ENCODE measurements at regions not wholly inside any gene's neighbourhood (a gene's known extent, or its start where the extent isn't known, plus 50 kb on each side); places are given as distances from the start of the nearest gene placed in this dataset.
"Not testable (repeated sequence)": the region's sequence is repeated elsewhere in the genome, so short reads cannot be mapped to it uniquely, and the experiment has no call there.

GRCh38 chr13:79645569-79645968 lies 164.6 kb downstream of the NDFIP2 start:
- no peak for DNase-seq

- DNase-seq = no peak
Measured at GRCh38 chr13:79642596-79642995, 161.6 kb downstream of the NDFIP2 start.

- DNase-seq = no peak
Measured at GRCh38 chr13:79637133-79637763, 156.3 kb downstream of the NDFIP2 start.

DNA sequence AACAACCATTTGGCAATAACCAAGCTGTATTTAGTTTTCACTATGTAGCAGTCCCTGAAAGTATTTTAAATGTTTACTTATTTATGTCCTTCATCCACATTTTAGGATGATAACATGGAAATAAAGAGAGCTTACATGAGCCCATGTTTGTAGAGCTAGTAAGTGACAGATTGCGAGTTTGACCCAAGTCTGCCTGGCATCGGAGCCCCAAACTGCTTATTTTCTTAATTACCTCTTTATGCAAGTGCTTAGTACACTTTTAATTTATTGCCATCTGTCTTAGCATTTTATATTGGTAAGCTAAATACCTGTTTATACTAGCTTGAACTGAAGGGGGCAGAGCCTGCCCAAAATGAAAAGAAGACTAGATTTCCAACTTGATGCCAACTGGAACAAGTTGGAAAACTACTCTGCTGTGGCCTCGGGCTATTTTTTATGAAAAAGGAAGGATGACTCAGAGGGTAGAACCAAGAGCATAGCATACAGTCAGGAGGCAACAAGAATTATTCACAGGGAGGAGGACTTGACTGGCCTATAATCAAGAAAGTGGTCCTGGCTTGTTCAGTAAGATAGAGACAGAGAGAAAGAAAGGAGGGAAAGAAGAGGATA lies 150.2 kb downstream of the NDFIP2 start:
- DNase-seq = peak; percentile 8 to 37

GRCh38 chr13:79628463-79628862 lies 147.5 kb downstream of the NDFIP2 start:
- DNase-seq = no peak

- no peak for DNase-seq
Measured at GRCh38 chr13:79626924-79627323, 146.0 kb downstream of the NDFIP2 start.

DNA sequence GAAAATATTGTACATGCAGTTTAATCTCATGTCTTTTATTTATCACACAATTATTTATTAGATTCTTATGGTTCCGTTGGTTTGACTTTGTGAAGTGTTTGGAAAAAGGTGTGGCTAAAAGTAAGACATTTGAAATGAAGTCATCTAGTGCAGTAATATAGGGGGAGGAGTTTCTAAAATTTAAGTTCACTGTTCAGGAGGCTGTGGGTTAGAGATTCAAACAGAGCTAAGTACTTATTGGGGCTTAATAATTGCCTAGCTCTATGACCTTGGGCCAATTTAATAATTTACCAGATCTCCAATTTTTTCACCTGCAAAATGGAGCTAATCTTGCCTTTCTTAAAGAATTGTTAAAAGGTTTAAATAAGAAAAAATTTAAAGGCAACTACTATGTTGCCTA lies 144.6 kb downstream of the NDFIP2 start:
- DNase-seq = no peak

DNA sequence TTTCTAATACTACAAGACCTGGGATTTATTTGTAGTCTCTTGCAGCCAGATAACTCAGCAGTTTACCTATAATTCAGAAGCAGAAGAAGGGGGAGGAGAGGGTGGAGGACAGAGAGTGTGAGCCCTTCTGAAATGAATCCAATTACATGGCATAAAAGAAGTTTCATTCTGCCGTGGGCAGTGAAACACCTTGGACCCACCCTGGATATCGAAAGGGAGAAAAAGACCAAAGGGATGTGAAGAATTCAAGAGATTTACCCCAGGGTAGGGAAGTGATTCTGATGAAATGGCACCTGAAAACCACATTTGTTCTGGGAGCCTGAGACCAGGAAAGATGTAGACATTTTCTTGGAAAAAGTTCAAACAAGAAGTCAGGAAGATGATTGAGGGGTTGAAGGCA lies 140.9 kb downstream of the NDFIP2 start:
- no peak for DNase-seq

- DNase-seq = no peak
Measured at GRCh38 chr13:79621449-79621848, 140.5 kb downstream of the NDFIP2 start.

DNA sequence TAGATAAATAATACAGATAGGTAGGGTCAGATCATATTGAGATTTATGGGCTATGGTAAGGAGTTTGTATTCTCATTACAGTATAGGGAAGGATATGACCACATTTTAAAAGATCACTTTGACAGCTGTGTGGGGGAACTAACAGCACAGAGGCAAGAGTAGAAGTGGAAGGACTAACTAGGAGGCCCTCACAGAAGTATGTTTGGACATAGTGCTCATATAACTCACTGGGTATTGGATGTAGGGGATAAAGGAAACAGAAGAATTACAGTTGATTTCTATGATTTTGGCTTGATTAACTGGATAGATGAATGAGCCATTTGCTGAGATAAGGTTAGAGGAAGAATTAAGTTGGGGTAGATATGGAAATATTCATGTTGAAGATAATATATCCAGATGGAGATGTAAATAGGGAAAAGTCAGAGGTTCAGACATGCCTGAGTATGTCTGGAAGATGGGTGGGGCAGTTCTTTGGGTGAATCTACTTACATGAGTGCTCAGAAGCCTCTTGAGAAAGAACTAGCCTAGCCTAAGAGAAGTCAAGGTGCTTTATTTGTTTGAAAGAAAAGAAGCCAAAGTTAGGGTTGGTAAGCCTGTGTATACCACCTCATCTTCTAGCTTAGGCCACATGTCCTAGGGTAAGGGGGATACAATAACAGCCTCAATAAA lies 133.4 kb downstream of the NDFIP2 start:
- DNase-seq = no peak

- no peak for DNase-seq
Measured at GRCh38 chr13:79612604-79613003, 131.6 kb downstream of the NDFIP2 start.

DNA sequence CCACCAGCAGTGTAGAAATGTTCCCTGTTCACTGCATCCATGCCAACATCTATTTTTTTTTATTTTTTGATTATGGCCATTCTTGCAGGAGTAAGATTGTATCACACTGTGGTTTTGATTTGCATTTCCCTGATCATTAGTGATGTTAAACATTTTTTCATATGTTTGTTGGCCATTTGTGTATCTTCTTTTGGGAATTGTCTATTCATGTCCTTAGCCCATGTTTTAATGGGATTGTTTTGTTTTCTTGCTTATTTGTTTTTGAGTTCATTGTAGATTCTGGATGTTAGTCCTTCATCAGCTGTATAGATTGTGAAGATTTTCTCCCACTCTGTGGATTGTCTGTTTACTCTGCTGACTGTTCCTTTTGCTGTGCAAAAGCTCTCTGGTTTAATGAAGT lies 126.9 kb downstream of the NDFIP2 start:
- DNase-seq = not testable (repeated sequence)

Data from Kasumi-1 (cell line).